ENCODE measurements at regions not wholly inside any gene's neighbourhood (a gene's known extent, or its start where the extent isn't known, plus 50 kb on each side); places are given as distances from the start of the nearest gene placed in this dataset.

GRCh38 chr3:18208856-18209255, 216.3 kb downstream of the SATB1 start (continued):
- TF ChIP-seq RCOR1 (IDR thresholded peaks at IDR 0.05; ENCODE audit: low read length), result no peak

DNA sequence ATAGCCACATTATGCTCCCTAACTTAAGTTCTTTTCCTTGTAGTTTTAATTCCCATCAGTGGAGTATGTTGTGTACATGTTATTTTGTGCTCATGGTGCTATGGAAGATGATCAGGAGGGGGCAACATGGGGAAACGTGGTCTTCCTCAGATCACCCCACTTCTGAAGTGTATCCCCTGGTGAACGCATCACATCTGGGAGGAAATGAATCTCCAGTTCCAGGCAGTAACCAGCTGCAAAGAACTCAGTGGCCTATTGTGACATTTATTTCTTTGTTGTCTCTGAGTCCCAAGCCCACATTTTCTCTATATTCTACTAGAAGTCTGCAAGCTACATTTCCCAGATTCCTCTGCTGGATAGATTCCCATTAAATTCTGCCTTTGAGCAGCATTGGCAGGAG, 217.0 kb downstream of the SATB1 start:
- 47% methylated on average over 2 of the region's 2 CpGs for WGBS (ENCODE audit: low lambda C conversion rate)

More for the DNA sequence above, 217.0 kb downstream of the SATB1 start:
- TF ChIP-seq YY1 (IDR thresholded peaks at IDR 0.05; ENCODE audit: low read depth), result no peak
- no peak for TF ChIP-seq EP300 (IDR thresholded peaks at IDR 0.05; ENCODE audit: borderline replicate concordance in 1 of 2, low read depth in 1 of 2, low read length in 1 of 2)
- TF ChIP-seq NRF1 (IDR thresholded peaks at IDR 0.05; ENCODE audit: low read depth, low read length), result no peak
- TF ChIP-seq USF1 (IDR thresholded peaks at IDR 0.05; ENCODE audit: borderline replicate concordance, low read depth), result no peak
- TF ChIP-seq FOSL2 (IDR thresholded peaks at IDR 0.05; ENCODE audit: borderline replicate concordance, low read depth), result no peak
- TF ChIP-seq CHD2 (IDR thresholded peaks at IDR 0.05; ENCODE audit: low read length, partially characterized antibody), result no peak
- TF ChIP-seq TAF1 (IDR thresholded peaks at IDR 0.05; ENCODE audit: borderline replicate concordance, low read depth, low read length), result no peak
- TF ChIP-seq, protein P1, sequence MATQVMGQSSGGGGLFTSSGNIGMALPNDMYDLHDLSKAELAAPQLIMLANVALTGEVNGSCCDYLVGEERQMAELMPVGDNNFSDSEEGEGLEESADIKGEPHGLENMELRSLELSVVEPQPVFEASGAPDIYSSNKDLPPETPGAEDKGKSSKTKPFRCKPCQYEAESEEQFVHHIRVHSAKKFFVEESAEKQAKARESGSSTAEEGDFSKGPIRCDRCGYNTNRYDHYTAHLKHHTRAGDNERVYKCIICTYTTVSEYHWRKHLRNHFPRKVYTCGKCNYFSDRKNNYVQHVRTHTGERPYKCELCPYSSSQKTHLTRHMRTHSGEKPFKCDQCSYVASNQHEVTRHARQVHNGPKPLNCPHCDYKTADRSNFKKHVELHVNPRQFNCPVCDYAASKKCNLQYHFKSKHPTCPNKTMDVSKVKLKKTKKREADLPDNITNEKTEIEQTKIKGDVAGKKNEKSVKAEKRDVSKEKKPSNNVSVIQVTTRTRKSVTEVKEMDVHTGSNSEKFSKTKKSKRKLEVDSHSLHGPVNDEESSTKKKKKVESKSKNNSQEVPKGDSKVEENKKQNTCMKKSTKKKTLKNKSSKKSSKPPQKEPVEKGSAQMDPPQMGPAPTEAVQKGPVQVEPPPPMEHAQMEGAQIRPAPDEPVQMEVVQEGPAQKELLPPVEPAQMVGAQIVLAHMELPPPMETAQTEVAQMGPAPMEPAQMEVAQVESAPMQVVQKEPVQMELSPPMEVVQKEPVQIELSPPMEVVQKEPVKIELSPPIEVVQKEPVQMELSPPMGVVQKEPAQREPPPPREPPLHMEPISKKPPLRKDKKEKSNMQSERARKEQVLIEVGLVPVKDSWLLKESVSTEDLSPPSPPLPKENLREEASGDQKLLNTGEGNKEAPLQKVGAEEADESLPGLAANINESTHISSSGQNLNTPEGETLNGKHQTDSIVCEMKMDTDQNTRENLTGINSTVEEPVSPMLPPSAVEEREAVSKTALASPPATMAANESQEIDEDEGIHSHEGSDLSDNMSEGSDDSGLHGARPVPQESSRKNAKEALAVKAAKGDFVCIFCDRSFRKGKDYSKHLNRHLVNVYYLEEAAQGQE (IDR thresholded peaks at IDR 0.05; ENCODE audit: low read depth, low read length), result no peak
- TF ChIP-seq TEAD4 (IDR thresholded peaks at IDR 0.05; ENCODE audit: borderline replicate concordance, insufficient read depth), result no peak
- no peak for TF ChIP-seq MEF2A (IDR thresholded peaks at IDR 0.05; ENCODE audit: borderline replicate concordance, low read depth)
- no peak for TF ChIP-seq RAD21 (IDR thresholded peaks at IDR 0.05; ENCODE audit: low read length)
- TF ChIP-seq USF2 (IDR thresholded peaks at IDR 0.05; ENCODE audit: borderline replicate concordance, low read depth, low read length), result no peak
- no peak for TF ChIP-seq SMC3 (IDR thresholded peaks at IDR 0.05; ENCODE audit: low read depth, low read length)
- no peak for TF ChIP-seq NFIC (IDR thresholded peaks at IDR 0.05; ENCODE audit: borderline replicate concordance)
- no peak for TF ChIP-seq GATA2 (CRISPR knock-in tag; IDR thresholded peaks at IDR 0.05)
- no peaks in the 10 kb centered on the region for H3K4me1 ChIP-seq (ENCODE audit: control insufficient read depth in 1 of 2, insufficient read depth in 2 of 2, low read depth in 1 of 2, low read length in 1 of 2)
- H3K9me2 ChIP-seq, result 0 out of 2 replicates have a peak, but pooled peaks cover 3% of the 10 kb centered on the region
- no peaks in the 10 kb centered on the region for H3K27me3 ChIP-seq (ENCODE audit: insufficient read depth)
- no peak overlapping the region for H3K4me2 ChIP-seq
- no peaks in the 10 kb centered on the region for H3K36me3 ChIP-seq (replicated peaks in 1 of 2; ENCODE audit: control insufficient read depth in 1 of 2, insufficient read depth in 2 of 2, low read length in 1 of 2)
- no peak overlapping the region for H3K27ac ChIP-seq (ENCODE audit: low read depth in 2 of 2, low read length in 1 of 2)
- no peak overlapping the region for H3K9ac ChIP-seq
- H2AFZ ChIP-seq (ENCODE audit: low read depth), result no peak overlapping the region
- CTCF ChIA-PET, result no interaction called here
- H3K79me2 ChIP-seq (ENCODE audit: insufficient read depth), result no peaks in the 10 kb centered on the region
- POLR2A ChIA-PET, result no interaction called here
- H3K4me3 ChIP-seq (ENCODE audit: low read depth in 2 of 2, low read length in 1 of 2), result no peak overlapping the region
- DNase-seq, result no peak
- no peaks in the 10 kb centered on the region for H4K20me1 ChIP-seq (ENCODE audit: insufficient read depth)
- no peaks in the 10 kb centered on the region for H3K9me3 ChIP-seq
- no peaks in the 10 kb centered on the region for H3F3A ChIP-seq (replicated peaks; ENCODE audit: insufficient read depth)

All from SK-N-SH (cell line).